ENCODE measurements at regions not wholly inside any gene's neighbourhood (a gene's known extent, or its start where the extent isn't known, plus 50 kb on each side); places are given as distances from the start of the nearest gene placed in this dataset.

DNA sequence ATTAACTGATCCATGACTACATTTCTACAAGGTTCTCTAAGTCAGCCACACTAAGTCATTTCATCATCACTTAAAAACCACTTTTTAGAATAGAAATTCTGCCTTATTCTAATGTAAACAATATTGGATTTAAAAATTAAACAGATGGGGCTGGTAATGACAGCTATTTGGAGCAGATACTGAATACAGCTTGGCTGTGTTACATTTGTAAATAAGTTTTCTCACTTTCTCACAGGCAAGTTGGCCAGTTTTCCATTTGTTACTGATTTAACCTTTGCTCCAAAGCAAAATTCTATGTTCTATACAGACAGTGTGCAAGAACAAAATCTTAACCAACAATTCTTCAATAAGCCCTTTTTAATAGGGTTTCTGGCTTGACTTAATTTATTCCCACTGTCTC, 370.7 kb downstream of the GRIA2 start (continued):
- no peak for TF ChIP-seq ZNF331 (CRISPR knock-in tag; IDR thresholded peaks at IDR 0.05; ENCODE audit: low read depth)
- no peak for TF ChIP-seq JUNB (IDR thresholded peaks at IDR 0.05; ENCODE audit: unreplicated experiment)
- TF ChIP-seq EZH2phosphoT487 (IDR thresholded peaks at IDR 0.05; ENCODE audit: unreplicated experiment) = no peak

DNA sequence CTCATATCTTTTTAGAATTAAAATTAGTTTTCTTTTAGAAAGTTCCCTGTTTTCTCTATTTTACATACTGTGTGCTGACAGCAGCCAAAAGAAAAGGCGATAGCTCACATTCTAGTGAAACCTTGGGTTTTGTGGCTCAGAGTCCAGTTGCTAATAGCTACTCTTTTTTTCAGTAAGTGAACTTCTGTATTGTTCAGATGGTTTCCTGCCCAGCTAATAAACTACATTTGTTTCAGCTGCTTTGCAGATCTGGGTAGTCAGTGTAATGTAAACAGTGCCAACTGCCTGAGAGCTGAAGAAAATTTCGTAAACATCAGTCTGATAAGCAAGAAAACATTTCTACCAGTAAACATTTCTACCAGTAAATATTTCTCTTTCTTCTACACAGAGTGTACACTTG, 370.2 kb downstream of the GRIA2 start:
- Histone ChIP-seq H3K27ac (ENCODE audit: low read depth) (no peak overlapping the region), H3K4me3 (no peak overlapping the region), H3K4me1 (ENCODE audit: insufficient read depth) (no peaks in the 10 kb centered on the region; the same call in none of the 2 replicates), H4K20me1 (replicated peaks; ENCODE audit: insufficient read depth) (no peaks in the 10 kb centered on the region), H3K9me2 (ENCODE audit: insufficient read depth) (no peaks in the 10 kb centered on the region), H2AFZ (no peak overlapping the region), H3K27me3 (ENCODE audit: insufficient read depth) (no peaks in the 10 kb centered on the region), H3K36me3 (ENCODE audit: insufficient read depth) (no peaks in the 10 kb centered on the region), H3K79me2 (replicated peaks; ENCODE audit: insufficient read depth) (no peaks in the 10 kb centered on the region), H3F3A (replicated peaks; ENCODE audit: low read depth) (no peaks in the 10 kb centered on the region), H3K4me2 (no peak overlapping the region)
- ATAC-seq (no peak), DNase-seq (ENCODE audit: low spot score) (no peak)
- H3K9me3 Mint-ChIP-seq = no peaks in the 10 kb centered on the region
- no peak overlapping the region for H3K27ac Mint-ChIP-seq
- no peaks in the 10 kb centered on the region for H3K27me3 Mint-ChIP-seq (ENCODE audit: insufficient read depth, low read depth, poor library complexity)
- no peak overlapping the region for H3K4me3 Mint-ChIP-seq
- H3K36me3 Mint-ChIP-seq (ENCODE audit: low read depth) = no peaks in the 10 kb centered on the region
- peaks cover 13% of the 10 kb centered on the region for H3K4me1 Mint-ChIP-seq
- TF ChIP-seq, protein P1, sequence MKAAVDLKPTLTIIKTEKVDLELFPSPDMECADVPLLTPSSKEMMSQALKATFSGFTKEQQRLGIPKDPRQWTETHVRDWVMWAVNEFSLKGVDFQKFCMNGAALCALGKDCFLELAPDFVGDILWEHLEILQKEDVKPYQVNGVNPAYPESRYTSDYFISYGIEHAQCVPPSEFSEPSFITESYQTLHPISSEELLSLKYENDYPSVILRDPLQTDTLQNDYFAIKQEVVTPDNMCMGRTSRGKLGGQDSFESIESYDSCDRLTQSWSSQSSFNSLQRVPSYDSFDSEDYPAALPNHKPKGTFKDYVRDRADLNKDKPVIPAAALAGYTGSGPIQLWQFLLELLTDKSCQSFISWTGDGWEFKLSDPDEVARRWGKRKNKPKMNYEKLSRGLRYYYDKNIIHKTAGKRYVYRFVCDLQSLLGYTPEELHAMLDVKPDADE (IDR thresholded peaks at IDR 0.05) = no peak
- no peak for TF ChIP-seq JUNB (IDR thresholded peaks at IDR 0.05; ENCODE audit: unreplicated experiment)
- TF ChIP-seq, protein P2, sequence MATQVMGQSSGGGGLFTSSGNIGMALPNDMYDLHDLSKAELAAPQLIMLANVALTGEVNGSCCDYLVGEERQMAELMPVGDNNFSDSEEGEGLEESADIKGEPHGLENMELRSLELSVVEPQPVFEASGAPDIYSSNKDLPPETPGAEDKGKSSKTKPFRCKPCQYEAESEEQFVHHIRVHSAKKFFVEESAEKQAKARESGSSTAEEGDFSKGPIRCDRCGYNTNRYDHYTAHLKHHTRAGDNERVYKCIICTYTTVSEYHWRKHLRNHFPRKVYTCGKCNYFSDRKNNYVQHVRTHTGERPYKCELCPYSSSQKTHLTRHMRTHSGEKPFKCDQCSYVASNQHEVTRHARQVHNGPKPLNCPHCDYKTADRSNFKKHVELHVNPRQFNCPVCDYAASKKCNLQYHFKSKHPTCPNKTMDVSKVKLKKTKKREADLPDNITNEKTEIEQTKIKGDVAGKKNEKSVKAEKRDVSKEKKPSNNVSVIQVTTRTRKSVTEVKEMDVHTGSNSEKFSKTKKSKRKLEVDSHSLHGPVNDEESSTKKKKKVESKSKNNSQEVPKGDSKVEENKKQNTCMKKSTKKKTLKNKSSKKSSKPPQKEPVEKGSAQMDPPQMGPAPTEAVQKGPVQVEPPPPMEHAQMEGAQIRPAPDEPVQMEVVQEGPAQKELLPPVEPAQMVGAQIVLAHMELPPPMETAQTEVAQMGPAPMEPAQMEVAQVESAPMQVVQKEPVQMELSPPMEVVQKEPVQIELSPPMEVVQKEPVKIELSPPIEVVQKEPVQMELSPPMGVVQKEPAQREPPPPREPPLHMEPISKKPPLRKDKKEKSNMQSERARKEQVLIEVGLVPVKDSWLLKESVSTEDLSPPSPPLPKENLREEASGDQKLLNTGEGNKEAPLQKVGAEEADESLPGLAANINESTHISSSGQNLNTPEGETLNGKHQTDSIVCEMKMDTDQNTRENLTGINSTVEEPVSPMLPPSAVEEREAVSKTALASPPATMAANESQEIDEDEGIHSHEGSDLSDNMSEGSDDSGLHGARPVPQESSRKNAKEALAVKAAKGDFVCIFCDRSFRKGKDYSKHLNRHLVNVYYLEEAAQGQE (IDR thresholded peaks at IDR 0.05; ENCODE audit: unreplicated experiment) = no peak
- TF ChIP-seq POLR2AphosphoS5 (IDR thresholded peaks at IDR 0.05; ENCODE audit: low read depth) = no peak
- TF ChIP-seq STAT1 (IDR thresholded peaks at IDR 0.05; ENCODE audit: unreplicated experiment) = no peak
- TF ChIP-seq, protein P3, sequence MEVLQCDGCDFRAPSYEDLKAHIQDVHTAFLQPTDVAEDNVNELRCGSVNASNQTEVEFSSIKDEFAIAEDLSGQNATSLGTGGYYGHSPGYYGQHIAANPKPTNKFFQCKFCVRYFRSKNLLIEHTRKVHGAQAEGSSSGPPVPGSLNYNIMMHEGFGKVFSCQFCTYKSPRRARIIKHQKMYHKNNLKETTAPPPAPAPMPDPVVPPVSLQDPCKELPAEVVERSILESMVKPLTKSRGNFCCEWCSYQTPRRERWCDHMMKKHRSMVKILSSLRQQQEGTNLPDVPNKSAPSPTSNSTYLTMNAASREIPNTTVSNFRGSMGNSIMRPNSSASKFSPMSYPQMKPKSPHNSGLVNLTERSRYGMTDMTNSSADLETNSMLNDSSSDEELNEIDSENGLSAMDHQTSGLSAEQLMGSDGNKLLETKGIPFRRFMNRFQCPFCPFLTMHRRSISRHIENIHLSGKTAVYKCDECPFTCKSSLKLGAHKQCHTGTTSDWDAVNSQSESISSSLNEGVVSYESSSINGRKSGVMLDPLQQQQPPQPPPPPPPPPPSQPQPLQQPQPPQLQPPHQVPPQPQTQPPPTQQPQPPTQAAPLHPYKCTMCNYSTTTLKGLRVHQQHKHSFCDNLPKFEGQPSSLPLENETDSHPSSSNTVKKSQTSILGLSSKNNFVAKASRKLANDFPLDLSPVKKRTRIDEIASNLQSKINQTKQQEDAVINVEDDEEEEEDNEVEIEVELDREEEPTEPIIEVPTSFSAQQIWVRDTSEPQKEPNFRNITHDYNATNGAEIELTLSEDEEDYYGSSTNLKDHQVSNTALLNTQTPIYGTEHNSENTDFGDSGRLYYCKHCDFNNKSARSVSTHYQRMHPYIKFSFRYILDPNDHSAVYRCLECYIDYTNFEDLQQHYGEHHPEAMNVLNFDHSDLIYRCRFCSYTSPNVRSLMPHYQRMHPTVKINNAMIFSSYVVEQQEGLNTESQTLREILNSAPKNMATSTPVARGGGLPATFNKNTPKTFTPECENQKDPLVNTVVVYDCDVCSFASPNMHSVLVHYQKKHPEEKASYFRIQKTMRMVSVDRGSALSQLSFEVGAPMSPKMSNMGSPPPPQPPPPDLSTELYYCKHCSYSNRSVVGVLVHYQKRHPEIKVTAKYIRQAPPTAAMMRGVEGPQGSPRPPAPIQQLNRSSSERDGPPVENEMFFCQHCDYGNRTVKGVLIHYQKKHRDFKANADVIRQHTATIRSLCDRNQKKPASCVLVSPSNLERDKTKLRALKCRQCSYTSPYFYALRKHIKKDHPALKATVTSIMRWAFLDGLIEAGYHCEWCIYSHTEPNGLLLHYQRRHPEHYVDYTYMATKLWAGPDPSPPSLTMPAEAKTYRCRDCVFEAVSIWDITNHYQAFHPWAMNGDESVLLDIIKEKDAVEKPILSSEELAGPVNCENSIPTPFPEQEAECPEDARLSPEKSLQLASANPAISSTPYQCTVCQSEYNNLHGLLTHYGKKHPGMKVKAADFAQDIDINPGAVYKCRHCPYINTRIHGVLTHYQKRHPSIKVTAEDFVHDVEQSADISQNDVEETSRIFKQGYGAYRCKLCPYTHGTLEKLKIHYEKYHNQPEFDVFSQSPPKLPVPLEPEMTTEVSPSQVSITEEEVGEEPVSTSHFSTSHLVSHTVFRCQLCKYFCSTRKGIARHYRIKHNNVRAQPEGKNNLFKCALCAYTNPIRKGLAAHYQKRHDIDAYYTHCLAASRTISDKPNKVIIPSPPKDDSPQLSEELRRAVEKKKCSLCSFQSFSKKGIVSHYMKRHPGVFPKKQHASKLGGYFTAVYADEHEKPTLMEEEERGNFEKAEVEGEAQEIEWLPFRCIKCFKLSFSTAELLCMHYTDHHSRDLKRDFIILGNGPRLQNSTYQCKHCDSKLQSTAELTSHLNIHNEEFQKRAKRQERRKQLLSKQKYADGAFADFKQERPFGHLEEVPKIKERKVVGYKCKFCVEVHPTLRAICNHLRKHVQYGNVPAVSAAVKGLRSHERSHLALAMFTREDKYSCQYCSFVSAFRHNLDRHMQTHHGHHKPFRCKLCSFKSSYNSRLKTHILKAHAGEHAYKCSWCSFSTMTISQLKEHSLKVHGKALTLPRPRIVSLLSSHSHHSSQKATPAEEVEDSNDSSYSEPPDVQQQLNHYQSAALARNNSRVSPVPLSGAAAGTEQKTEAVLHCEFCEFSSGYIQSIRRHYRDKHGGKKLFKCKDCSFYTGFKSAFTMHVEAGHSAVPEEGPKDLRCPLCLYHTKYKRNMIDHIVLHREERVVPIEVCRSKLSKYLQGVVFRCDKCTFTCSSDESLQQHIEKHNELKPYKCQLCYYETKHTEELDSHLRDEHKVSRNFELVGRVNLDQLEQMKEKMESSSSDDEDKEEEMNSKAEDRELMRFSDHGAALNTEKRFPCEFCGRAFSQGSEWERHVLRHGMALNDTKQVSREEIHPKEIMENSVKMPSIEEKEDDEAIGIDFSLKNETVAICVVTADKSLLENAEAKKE (CRISPR knock-in tag; IDR thresholded peaks at IDR 0.05) = no peak
- TF ChIP-seq, protein P4, sequence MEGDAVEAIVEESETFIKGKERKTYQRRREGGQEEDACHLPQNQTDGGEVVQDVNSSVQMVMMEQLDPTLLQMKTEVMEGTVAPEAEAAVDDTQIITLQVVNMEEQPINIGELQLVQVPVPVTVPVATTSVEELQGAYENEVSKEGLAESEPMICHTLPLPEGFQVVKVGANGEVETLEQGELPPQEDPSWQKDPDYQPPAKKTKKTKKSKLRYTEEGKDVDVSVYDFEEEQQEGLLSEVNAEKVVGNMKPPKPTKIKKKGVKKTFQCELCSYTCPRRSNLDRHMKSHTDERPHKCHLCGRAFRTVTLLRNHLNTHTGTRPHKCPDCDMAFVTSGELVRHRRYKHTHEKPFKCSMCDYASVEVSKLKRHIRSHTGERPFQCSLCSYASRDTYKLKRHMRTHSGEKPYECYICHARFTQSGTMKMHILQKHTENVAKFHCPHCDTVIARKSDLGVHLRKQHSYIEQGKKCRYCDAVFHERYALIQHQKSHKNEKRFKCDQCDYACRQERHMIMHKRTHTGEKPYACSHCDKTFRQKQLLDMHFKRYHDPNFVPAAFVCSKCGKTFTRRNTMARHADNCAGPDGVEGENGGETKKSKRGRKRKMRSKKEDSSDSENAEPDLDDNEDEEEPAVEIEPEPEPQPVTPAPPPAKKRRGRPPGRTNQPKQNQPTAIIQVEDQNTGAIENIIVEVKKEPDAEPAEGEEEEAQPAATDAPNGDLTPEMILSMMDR (conservative IDR thresholded peaks at IDR 0.05; ENCODE audit: low read depth in 2 of 2) = no peak
- no peak for TF ChIP-seq ZNF114 (CRISPR knock-in tag; IDR thresholded peaks at IDR 0.05)
- no peak for TF ChIP-seq NANOG (IDR thresholded peaks at IDR 0.05; ENCODE audit: borderline replicate concordance)
- TF ChIP-seq ZNF331 (CRISPR knock-in tag; IDR thresholded peaks at IDR 0.05; ENCODE audit: low read depth) = no peak
- TF ChIP-seq EZH2phosphoT487 (IDR thresholded peaks at IDR 0.05; ENCODE audit: unreplicated experiment) = no peak
- TF ChIP-seq EZH2 (IDR thresholded peaks at IDR 0.05; ENCODE audit: low read depth, unreplicated experiment) = no peak
